Psoas muscle (tissue), 7 donors: ENCODE measurements at regions not wholly inside any gene's neighbourhood (a gene's known extent, or its start where the extent isn't known, plus 50 kb on each side); places are given as distances from the start of the nearest gene placed in this dataset.
A peak's percentile ranks its signal among the peaks of the same experiment; 100 is the strongest.

Source experiments
- ATAC-seq, 4 donors: fragments of 200-7000 bp; cut with Tn5 transposase; one replicate each; pipeline ENCODE4 v1.9.1; 2020; ENCODE audit warnings: moderate library complexity in 3 of 4, mild to moderate bottlenecking in 2 of 4
- DNase-seq, 2 donors: peaks; one replicate each; pipeline ENCODE4 v3.0.0-alpha.2; 2020
- H3K27ac ChIP-seq: fragments of 200-600 bp; one replicate; pipeline ENCODE4 v1.8.0; 2022
- H3K27me3 ChIP-seq, 3 donors: fragments of 200-600 bp in 1 of 3; one replicate each; pipeline versions ENCODE4 v1.6.1 to v1.8.0; 2013 to 2022; ENCODE audit warnings: low read length in 2 of 3, mild to moderate bottlenecking in 2 of 3, moderate library complexity in 1 of 3; ENCODE audit not compliant: insufficient read depth in 3 of 3
- H3K36me3 ChIP-seq, 2 donors: fragments of 200-600 bp in 1 of 2; one replicate each; pipeline versions ENCODE4 v1.6.1 to v1.8.0; 2013 to 2022; ENCODE audit warnings: low read depth in 1 of 2, mild to moderate bottlenecking in 1 of 2, moderate library complexity in 1 of 2; ENCODE audit not compliant: insufficient read depth in 1 of 2
- H3K4me1 ChIP-seq: fragments of 200-600 bp; one replicate; pipeline ENCODE4 v1.8.0; 2022
- H3K4me3 ChIP-seq: fragments of 200-600 bp; one replicate; pipeline ENCODE4 v1.8.0; 2022; ENCODE audit warnings: mild to moderate bottlenecking
- H3K9me3 ChIP-seq: fragments of 200-600 bp; one replicate; pipeline ENCODE4 v1.8.0; 2022
- WGBS, 3 donors: extraction: QIAGEN DNeasy Blood & Tissue Kit; methylation state at CpG; one replicate each; pipeline versions ENCODE4 v1.1.6 to v1.1.7; 2013; 5-methylcytosine and 5-hydroxymethylcytosine counted together
- intact Hi-C, 2 donors: fragments of 100-400 bp; cut with DNase I; formaldehyde crosslinking; loops; one replicate each; pipeline versions ENCODE4 v1.11.0 to v1.14.2; 2022
- TF ChIP-seq, protein P1 (sequence below): fragments of 200-600 bp; IDR thresholded peaks from one replicate; pipeline ENCODE4 v1.8.0; 2022; ENCODE audit warnings: antibody characterized with exemption
- donor health status: healthy with polysubstance abuse.
- donor health status: DM: no; HTN: no; CAD: no; lungs with moderate emphysema.
- donor health status: Bipolar disorder and iron deficiency.
- donor health status: healthy.
- donor health status: DM: yes; HTN: yes; CAD: no.
- donor health status: DM: no; HTN: no; CAD: no.
- donor health status: DM: yes; HTN: yes; CAD: no.

GRCh38 chr12:132403636-132404434, 74.4 kb upstream of the GALNT9 start:
- TF ChIP-seq, protein P1, sequence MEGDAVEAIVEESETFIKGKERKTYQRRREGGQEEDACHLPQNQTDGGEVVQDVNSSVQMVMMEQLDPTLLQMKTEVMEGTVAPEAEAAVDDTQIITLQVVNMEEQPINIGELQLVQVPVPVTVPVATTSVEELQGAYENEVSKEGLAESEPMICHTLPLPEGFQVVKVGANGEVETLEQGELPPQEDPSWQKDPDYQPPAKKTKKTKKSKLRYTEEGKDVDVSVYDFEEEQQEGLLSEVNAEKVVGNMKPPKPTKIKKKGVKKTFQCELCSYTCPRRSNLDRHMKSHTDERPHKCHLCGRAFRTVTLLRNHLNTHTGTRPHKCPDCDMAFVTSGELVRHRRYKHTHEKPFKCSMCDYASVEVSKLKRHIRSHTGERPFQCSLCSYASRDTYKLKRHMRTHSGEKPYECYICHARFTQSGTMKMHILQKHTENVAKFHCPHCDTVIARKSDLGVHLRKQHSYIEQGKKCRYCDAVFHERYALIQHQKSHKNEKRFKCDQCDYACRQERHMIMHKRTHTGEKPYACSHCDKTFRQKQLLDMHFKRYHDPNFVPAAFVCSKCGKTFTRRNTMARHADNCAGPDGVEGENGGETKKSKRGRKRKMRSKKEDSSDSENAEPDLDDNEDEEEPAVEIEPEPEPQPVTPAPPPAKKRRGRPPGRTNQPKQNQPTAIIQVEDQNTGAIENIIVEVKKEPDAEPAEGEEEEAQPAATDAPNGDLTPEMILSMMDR = no peak
- WGBS, 3 donors = 81 to 87% (median 87%) methylated on average over 33 to 35 of the region's 35 CpGs
- no peaks in the 10 kb centered on the region for H3K4me1 ChIP-seq
- DNase-seq (peak in 1 of 2 donors; percentile 48), ATAC-seq (no peak)
- H3K27ac ChIP-seq = no peak overlapping the region
- no peaks in the 10 kb centered on the region for H3K9me3 ChIP-seq
- H3K36me3 ChIP-seq = no peaks in the 10 kb centered on the region
- intact Hi-C loops = no loop called here
- no peak overlapping the region for H3K4me3 ChIP-seq
- peaks cover 0 to 78% (median 26%) of the 10 kb centered on the region in 3 donors for H3K27me3 ChIP-seq

- DNase-seq = peak in 1 of 2 donors; percentile 42
Observed at GRCh38 chr12:132402831-132403416, 73.5 kb upstream of the GALNT9 start.

DNA sequence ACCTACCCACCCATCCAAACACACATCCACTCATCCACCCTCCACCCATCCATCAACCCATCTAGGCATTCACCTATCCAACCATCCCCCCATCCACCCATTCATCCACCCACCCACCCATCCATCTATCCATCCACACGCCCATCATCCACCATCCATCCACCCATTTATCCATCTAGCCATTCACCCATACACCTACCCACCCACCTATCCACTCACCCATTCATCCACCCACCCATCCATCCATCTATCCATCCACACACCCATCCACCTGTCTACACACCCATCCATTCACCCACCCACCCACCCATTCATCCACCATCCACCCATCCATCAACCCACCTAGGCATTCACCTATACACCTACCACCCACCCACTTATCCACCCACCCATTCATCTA, 72.6 kb upstream of the GALNT9 start:
- peaks cover 0 to 73% (median 32%) of the 10 kb centered on the region in 3 donors for H3K27me3 ChIP-seq
- WGBS, 3 donors = 90 to 100% (median 100%) methylated on average over 1 of the region's 1 CpG

More at GRCh38 chr12:132402831-132403416, 73.5 kb upstream of the GALNT9 start:
- peaks cover 0 to 78% (median 24%) of the 10 kb centered on the region in 3 donors for H3K27me3 ChIP-seq
- H3K9me3 ChIP-seq = no peaks in the 10 kb centered on the region
- intact Hi-C loops = no loop called here
- no peak overlapping the region for H3K27ac ChIP-seq
- no peak overlapping the region for H3K4me3 ChIP-seq
- H3K4me1 ChIP-seq = no peaks in the 10 kb centered on the region
- no peak for ATAC-seq
- 67 to 74% (median 68%) methylated on average over 23 of the region's 23 CpGs for WGBS, 3 donors
- H3K36me3 ChIP-seq = no peaks in the 10 kb centered on the region
- TF ChIP-seq, protein P1 = no peak

DNA sequence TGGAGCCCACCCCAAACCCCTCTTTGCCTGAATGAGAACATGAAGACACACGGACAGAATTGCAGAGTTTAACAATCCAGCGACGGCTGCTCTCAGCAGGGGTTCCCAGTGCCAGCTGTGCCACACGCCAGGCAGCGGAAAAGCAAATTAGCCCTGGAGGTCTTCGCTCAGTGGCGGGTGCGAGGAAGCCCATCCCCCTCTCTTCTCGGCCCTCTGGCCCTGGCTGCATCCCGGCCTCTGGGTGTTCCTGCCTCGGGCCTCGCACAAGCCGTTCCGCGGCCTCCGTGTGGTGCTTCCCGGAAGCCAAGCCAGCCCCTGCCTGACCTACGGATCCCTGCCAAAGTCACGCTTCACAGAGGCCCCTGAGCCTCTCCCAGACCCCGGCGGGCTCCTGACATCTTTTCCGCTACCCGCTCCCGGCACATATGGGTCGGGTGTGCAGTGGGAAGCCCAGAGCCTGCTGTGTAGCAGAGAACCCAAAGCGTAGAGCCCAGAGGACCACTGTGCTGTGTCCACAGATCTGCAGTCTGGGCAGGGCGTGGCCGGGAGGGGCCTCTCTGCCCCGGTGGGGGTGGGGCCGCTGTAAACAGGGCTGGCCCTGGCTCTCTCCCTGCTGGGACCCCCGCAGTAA, 70.7 kb upstream of the GALNT9 start:
- intact Hi-C loops = no loop called here
- DNase-seq = peak in 1 of 2 donors; percentile 50

More for the DNA sequence above, 72.6 kb upstream of the GALNT9 start:
- intact Hi-C loops = no loop called here
- no peak overlapping the region for H3K4me3 ChIP-seq
- H3K9me3 ChIP-seq = no peaks in the 10 kb centered on the region
- DNase-seq (no peak), ATAC-seq (no peak)
- no peak overlapping the region for H3K27ac ChIP-seq
- no peaks in the 10 kb centered on the region for H3K4me1 ChIP-seq
- H3K36me3 ChIP-seq = no peaks in the 10 kb centered on the region
- TF ChIP-seq, protein P1 = no peak

More for the DNA sequence above, 70.7 kb upstream of the GALNT9 start:
- Histone ChIP-seq H3K4me1 (no peaks in the 10 kb centered on the region), H3K27me3 (peaks cover 0 to 72% (median 29%) of the 10 kb centered on the region in 3 donors), H3K9me3 (no peaks in the 10 kb centered on the region), H3K36me3 (no peaks in the 10 kb centered on the region), H3K27ac (no peak overlapping the region), H3K4me3 (no peak overlapping the region)
- WGBS, 3 donors = 4 to 6% (median 5%) methylated on average over 24 to 31 of the region's 31 CpGs
- no peak for ATAC-seq
- TF ChIP-seq, protein P1 = no peak
